SU-DHL-6 (cell line): ENCODE measurements at regions not wholly inside any gene's neighbourhood (a gene's known extent, or its start where the extent isn't known, plus 50 kb on each side); places are given as distances from the start of the nearest gene placed in this dataset.

Source experiments
- EZH2phosphoT487 ChIP-seq: fragments of 200-600 bp; sonication (generic), shearing (Covaris generic); conservative IDR thresholded peaks from 2 replicates; pipeline ENCODE4 v1.6.1; 2018; ENCODE audit warnings: mild to moderate bottlenecking, antibody characterized with exemption, low read length, moderate library complexity, mixed read lengths
- TF ChIP-seq, protein P1 (sequence below): fragments of 200-600 bp; sonication (generic); IDR thresholded peaks from one replicate; pipeline ENCODE4 v1.5.1; 2017; ENCODE audit warnings: antibody characterized with exemption, mild to moderate bottlenecking, low read length, moderate library complexity; ENCODE audit not compliant: insufficient read depth, poor library complexity, severe bottlenecking

DNA sequence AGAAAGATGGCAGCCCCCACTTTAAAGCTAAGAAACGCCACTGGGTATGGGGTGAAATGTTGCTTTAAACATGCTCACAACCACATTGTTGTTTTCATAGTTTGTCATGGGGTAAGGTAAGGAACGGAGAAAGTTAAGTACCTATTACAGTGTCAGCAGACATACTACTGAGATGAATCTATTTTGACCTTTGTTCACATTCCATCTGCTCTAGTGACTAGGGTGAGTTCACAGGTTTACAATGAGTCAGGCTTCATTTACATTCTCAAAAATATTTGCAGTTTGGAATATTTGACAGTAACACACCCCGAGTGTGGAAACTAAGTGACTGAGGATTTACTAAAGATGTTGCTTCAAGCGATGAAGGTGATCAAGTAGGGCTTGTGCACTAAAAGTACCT is 428.7 kb upstream of the ACVR2A start:
- TF ChIP-seq, protein P1, sequence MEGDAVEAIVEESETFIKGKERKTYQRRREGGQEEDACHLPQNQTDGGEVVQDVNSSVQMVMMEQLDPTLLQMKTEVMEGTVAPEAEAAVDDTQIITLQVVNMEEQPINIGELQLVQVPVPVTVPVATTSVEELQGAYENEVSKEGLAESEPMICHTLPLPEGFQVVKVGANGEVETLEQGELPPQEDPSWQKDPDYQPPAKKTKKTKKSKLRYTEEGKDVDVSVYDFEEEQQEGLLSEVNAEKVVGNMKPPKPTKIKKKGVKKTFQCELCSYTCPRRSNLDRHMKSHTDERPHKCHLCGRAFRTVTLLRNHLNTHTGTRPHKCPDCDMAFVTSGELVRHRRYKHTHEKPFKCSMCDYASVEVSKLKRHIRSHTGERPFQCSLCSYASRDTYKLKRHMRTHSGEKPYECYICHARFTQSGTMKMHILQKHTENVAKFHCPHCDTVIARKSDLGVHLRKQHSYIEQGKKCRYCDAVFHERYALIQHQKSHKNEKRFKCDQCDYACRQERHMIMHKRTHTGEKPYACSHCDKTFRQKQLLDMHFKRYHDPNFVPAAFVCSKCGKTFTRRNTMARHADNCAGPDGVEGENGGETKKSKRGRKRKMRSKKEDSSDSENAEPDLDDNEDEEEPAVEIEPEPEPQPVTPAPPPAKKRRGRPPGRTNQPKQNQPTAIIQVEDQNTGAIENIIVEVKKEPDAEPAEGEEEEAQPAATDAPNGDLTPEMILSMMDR: no peak
- TF ChIP-seq EZH2phosphoT487: no peak
